Renal cortex interstitium (tissue), 11 donors: ENCODE measurements at regions not wholly inside any gene's neighbourhood (a gene's known extent, or its start where the extent isn't known, plus 50 kb on each side); places are given as distances from the start of the nearest gene placed in this dataset.
"Not testable (repeated sequence)": the region's sequence is repeated elsewhere in the genome, so short reads cannot be mapped to it uniquely, and the experiment has no call there.

Experiments used
- DNase-seq, 11 donors: peaks; one replicate each; pipeline ENCODE4 v3.0.0-alpha.2; 2013; ENCODE audit warnings: low read depth in 9 of 11, low spot score in 4 of 11; ENCODE audit errors: extremely low read depth in 1 of 11

DNA sequence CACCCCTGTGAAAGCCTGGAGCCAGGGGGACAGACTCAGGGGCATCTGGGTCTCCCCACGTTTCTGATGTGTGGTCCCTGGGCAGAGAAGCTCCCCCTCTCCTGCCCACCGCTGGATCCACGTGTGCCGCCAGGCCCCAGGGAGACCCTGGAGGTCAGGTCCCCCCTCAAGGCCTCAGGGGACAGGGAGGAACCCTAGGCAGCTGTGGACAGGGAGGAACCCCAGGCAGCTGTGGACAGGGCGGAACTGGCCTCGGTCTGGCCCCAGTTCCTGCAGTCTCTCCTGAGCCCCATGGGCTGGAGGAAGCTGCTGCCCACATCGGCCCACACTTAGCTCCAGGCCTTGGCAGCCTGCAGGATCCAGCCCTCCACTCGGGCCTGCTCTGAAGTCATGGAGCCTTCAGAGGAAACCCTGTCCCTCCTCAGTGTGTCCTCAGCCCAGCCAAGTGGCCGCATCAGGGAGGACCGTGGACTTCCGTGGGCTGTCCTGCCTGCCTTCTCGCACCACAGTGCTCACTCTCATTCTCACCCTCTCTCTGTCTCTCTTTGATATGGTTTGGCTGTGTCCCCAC lies 127.7 kb downstream of the BRD1 start:
- DNase-seq = no peak

GRCh38 chr22:49699476-49699875 lies 128.2 kb downstream of the BRD1 start:
- DNase-seq = no peak

- not testable (repeated sequence) for DNase-seq
Observed at GRCh38 chr22:49698616-49699015, 129.1 kb downstream of the BRD1 start.

DNA sequence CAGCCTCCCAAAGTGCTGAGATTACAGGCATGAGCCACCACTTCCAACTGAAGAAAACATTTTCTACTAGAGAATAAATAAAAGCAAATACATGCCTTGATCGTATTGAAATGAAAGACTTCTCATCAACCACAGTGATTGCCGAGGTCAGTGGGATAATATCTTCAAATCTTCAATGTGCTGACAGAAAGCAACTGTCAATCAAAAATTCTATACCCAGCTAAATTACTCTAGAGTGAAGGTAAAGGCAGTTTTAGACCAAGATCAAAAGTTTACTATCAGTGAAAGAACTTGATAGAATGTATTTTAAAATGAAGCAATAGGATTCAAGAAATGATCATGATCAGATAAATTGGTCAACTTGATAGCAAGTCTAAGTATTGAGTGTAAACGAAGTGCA lies 130.6 kb downstream of the BRD1 start:
- DNase-seq = no peak

DNA sequence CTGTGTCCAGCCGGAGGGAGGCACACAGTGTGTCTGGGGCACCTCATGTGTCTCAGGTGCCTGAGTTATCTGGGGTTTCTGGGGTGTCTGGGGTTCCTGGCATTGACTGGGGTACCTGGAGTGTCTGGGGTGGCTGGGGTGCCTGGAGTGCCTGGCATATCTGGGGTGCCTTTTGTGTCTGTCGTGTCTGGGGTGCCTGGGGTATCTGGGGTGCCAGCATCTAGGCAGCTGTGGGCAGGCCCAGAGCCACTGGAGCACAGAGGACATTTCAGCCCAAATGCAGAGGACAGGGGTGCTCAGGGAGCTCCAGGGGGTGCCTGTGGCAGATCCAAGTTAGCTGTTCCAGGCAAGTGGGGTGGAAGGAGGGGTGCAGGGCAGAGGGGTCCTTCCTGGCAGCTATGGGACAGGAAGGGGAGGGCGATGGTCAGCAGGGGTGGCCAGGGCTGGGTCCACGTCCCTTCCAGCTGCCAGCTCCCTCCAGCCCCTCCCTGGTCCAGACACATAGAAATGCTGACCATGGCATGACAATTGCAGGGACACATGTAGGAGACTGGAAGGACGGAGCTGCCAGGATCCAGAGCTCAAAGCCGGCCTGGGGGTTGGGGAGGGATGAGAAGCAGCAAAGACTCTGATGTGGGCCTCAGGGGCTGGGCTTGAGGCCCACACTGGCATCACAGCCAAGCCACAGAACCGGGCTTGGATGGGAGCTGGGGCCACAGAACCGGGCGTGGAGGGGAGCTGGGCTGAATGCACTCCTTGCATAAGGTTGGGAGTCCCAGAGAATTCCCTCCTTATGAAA lies 133.0 kb downstream of the BRD1 start:
- DNase-seq = no peak

GRCh38 chr22:49693848-49694247 lies 133.8 kb downstream of the BRD1 start:
- DNase-seq = no peak

DNA sequence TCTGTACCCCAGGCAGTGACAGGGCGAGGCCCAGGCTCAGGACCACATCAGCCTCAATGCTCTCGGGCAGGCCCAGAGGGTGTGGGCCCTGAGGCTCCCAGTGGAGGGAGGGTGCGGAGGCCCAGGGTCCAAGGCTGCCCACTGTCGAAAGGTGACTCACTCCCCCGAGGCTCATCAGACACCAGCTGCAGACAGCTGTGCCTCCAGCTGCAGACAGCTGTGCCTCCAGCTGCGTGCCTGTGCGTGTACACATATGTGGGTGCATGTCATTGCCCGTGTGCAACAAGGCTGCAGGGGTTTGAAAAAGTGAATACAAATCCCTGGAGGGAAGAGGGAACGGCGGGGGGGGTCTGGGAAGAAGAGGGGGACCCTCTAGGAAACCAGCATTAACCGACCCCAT lies 134.3 kb downstream of the BRD1 start:
- no peak for DNase-seq

DNA sequence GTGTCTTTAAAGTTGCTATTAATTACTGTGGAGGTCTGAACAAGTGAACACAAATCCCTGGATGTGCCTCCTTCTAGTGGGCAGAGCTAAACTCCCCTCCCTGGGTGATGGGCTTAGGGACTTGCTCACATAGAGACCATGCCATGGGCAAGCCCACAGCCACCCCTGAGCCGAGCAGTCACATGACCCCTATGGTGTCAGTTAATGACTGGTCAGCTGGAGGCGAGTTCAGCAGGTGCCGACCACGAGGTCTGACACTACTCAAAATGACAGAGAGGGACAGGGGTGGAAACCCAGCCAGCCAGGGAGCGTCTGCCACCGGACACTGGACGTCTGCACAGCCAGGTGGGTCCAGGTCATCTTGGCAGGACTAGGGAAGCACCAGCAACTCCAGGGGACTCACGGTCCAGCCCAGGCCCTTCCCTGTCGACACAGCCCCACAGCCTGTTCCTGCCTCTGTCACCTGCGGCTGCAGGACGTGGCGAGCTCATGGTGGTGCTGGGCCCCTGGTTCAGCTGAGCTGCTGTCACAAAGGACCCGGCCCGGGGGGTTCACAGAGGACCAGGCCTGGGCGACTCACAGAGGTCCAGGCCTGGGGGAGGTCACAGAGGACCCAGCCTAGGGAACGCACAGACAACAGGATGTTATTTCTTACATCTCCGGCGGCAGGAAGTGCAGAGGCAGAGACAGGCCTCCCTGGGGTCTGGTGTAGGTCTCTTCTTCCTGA lies 135.0 kb downstream of the BRD1 start:
- no peak for DNase-seq

- no peak for DNase-seq
Observed at GRCh38 chr22:49691256-49691655, 136.4 kb downstream of the BRD1 start.

DNA sequence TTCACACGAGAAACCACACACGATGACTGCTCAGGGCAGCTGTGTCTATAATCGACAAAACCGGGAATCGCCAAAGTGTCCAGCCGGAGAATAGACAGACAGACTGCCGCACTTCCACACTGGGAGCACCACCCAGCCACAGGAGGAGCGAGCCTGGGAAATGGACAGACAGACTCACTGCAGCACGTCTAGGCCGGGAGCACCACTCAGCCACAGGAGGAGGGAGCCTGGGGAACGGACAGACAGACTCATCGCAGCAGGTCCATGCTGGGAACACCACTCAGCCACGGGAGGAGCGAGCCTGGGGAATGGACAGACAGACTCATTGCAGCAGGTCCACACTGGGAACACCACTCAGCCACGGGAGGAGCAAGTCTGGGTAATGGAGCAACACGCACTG lies 137.2 kb downstream of the BRD1 start:
- DNase-seq = no peak

- DNase-seq = no peak
Observed at GRCh38 chr22:49689858-49690257, 137.8 kb downstream of the BRD1 start.

DNA sequence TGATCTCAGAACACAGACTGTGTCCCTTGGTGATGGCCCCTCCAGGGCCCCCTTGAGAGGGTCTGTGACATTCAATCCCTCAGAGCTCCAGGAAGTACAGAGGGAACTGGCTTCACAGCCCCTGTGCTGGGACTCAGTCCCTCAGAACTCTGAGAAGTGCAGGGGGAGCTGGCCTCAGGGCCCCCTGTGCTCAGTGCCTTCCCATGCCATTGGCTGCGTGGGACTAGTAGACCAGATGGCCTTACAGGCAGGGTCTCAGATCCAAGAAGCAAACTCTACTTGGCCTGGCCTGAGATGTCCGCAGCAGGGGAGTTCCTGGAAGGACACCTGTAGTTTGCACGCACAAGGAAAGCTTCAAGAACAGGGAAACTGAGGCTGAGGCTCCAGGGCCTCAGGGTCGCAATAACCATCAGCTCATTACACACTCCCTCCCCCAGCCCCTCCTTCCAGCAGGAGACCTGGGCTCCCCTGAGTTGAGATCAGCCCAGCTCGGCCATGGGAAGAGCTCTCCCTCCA lies 138.4 kb downstream of the BRD1 start:
- no peak for DNase-seq

DNA sequence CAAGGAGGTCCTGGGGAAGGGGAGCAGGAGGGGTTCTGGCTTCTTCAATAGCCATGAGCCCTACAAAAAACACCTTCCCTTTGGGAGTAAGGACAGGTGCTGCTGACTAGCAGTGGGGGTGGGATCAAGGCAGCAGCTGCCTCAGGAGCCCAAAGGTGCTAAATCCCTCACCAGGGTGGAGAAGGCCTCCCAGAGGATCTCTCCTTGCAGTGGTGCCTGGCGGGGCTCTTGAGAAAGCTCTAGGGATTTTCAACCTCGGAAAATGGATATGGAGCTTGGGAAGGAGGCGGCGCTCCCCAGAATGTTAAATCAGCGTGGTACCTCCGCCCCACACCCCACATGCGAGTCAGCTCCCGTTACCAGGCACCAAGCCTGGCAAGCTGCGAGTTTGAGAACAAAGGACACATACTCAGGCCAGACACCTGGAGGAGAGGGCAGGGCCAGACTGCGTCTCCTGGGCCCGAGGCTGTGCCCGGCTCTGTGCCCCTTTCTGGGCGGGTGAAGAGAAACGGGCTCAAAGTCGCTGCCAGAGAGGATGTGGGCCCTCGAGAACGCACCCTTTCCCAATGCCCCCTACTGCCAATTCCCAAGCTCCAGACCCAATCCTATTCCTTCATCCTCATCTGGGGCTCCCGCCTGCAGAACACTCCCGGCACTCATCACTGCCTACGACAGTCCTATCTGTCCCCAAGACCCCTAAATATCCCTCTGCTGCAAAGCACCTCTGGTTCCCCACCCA lies 139.0 kb downstream of the BRD1 start:
- DNase-seq = no peak

DNA sequence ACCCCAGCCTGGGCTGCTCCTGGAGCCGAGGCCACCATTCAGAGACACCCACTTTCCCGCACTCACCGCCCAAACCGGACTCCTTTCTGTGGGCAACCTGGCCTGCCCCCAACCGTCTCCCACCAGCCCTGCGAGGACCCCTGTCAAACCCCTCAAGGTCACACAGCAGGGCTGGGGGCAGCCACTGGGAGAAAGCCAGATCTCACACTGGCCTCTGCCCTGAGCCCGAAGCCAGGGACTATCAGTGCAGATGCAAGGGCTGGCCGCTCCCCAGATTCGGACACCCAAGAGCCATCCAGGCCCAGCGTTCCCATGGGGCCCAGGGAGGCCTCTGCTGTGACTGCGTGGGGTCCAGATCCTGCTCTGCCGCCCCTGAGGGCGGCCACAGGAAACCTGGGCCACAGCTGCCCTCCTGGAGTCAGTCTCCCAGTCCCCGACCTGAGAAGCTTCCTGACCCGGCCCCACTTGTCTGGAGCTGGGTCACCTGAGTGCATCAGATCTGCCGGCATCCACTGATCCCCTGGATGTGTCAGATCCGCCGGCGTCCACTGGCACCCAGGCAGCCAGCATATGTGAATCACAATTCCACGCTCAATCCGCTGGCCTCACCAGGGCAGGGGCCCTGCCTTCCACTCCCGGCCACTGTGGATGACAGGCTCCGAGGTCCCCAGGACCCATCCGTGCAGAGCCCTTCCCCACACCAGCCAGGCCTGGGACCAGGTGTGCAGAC lies 139.7 kb downstream of the BRD1 start:
- no peak for DNase-seq

DNA sequence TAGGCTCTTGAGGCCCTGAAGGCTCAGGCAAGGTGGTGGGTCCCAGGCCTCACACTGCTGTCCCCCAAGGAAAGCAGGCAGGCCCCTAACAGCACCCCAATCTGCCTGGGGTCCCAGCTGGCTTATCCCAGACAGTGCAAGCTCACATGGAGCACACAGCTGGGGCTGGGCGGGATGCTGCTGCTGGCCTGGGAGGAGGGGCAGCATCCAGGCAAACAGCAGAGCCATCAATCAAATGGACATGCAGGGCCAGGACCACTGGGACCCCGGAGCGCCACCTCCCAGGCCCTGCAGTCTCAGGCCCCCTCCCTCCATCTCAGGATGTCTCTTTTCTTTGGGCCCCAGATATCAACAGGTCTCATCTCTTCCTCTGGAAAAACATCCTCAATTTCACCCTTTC lies 140.3 kb downstream of the BRD1 start:
- DNase-seq = no peak

- no peak for DNase-seq
Observed at GRCh38 chr22:49686495-49687219, 141.0 kb downstream of the BRD1 start.

GRCh38 chr22:49685686-49686085 lies 142.0 kb downstream of the BRD1 start:
- no peak for DNase-seq

GRCh38 chr22:49685116-49685515 lies 142.6 kb downstream of the BRD1 start:
- DNase-seq = no peak
